ENCODE measurements at regions not wholly inside any gene's neighbourhood (a gene's known extent, or its start where the extent isn't known, plus 50 kb on each side); places are given as distances from the start of the nearest gene placed in this dataset.
A peak's percentile ranks its signal among the peaks of the same experiment; 100 is the strongest.

DNA sequence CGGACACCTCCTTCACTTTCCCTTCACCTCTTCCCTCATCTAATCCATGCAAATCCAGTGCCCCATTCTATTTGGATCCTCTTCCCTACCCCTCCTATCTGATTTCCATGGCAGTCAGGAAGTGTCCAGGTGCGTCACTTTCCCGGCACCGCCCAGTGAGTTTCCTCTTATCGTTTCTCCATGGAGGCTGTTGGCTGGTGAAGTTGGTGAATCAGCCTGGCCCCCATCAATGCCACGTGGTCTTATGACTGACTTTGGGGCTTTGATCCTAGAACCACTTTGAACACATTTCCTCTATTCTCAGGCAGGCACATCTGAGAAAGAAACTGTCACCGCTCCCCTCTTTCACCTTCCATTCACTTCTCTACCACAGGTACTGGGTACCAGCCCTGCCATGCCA, 137.8 kb downstream of the CEP135 start:
- no peak for FAIRE-seq
- intact Hi-C loops (cut with micrococcal nuclease; ENCODE audit: unreplicated experiment), result no loop called here
- WGBS (ENCODE audit: low lambda C conversion rate), result 78% methylated on average over 7 of the region's 7 CpGs

DNA sequence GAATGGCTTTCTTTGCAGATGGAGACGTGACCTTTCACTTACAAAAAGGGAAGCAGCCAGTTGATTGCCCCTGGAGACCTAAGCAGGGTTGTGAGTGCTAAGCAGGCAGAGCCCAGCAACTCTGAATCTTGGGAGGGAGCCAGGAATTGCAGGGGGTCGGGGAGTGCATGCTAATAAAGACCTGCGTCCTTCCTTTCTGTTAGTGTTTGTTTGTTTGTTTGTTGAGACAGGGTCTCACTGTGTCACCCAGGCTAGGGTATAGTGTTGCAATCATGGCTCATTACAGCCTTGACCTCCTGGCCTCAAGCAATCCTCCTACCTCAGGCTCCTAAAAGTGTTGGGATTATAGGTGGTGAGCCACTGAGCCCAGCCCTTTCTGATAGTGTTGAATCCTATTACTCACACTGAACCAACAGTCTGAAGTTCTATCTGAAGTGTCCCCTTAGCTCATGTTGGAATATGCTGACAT, 137.4 kb downstream of the CEP135 start:
- Histone ChIP-seq H2AFZ (ENCODE audit: low read length) (no peak overlapping the region), H3K27me3 (ENCODE audit: control insufficient read depth in 1 of 2, insufficient read depth in 2 of 2, low read length in 2 of 2) (no peaks in the 10 kb centered on the region), H3K27ac (ENCODE audit: extremely low read length, insufficient read depth, low read length) (no peak overlapping the region), H3K4me3 (replicated peaks in 1 of 3; ENCODE audit: insufficient read depth in 1 of 3, low read depth in 2 of 3, low read length in 3 of 3) (no peak overlapping the region), H3K9ac (ENCODE audit: insufficient read depth, low read depth, low read length) (no peak overlapping the region), H4K20me1 (ENCODE audit: insufficient read depth, low read length) (no peaks in the 10 kb centered on the region), H3K79me2 (ENCODE audit: insufficient read depth, low read length) (no peaks in the 10 kb centered on the region), H3K4me2 (ENCODE audit: low read depth, low read length) (no peak overlapping the region), H3K4me1 (ENCODE audit: insufficient read depth, low read length) (peaks cover 19% of the 10 kb centered on the region), H3K36me3 (replicated peaks in 1 of 2; ENCODE audit: control insufficient read depth in 1 of 2, insufficient read depth in 2 of 2, low read length in 2 of 2) (no peaks in the 10 kb centered on the region), H3K9me3 (ENCODE audit: low read length) (no peaks in the 10 kb centered on the region)
- FAIRE-seq (no peak), DNase-seq (ENCODE audit: low spot score) (no peak), ATAC-seq (peak; percentile 77)
- POLR2A ChIA-PET, result no interaction called here
- intact Hi-C loops (cut with micrococcal nuclease; ENCODE audit: unreplicated experiment), result no loop called here
- WGBS (ENCODE audit: low lambda C conversion rate), result 48% methylated on average over 3 of the region's 3 CpGs
- BruUV-seq (replicated peaks), result no TSS peak
- CTCF ChIA-PET (ENCODE audit: low intra/inter-chr PET ratio, low total read pairs), result no interaction called here
- in situ Hi-C loops (cut with HindIII; ENCODE audit: extremely low pct_ligation_motif_present, low pct_unique_long_range_greater_than_20kb), result no loop called here
- peak; percentile 52; the same call in 1 of the 2 replicates for TF ChIP-seq CEBPB (IDR thresholded peaks at IDR 0.05; ENCODE audit: borderline replicate concordance, low read depth, low read length)
- TF ChIP-seq FOXP4 (CRISPR knock-in tag; IDR thresholded peaks at IDR 0.05), result peak; percentile 62; the same call in 1 of the 2 replicates
- TF ChIP-seq SP4 (CRISPR knock-in tag; IDR thresholded peaks at IDR 0.05), result no peak
- TF ChIP-seq ZNF274 (CRISPR knock-in tag; IDR thresholded peaks at IDR 0.05), result no peak
- TF ChIP-seq ZNF282 (IDR thresholded peaks at IDR 0.05; ENCODE audit: partially characterized antibody), result no peak
- TF ChIP-seq NR2F6 (IDR thresholded peaks at IDR 0.05), result no peak
- peak; percentile 53; the same call in 1 of the 2 replicates for TF ChIP-seq NR2F6 (CRISPR knock-in tag; IDR thresholded peaks at IDR 0.05)
- no peak for TF ChIP-seq SOX6 (IDR thresholded peaks at IDR 0.05)
- TF ChIP-seq SOX6 (CRISPR knock-in tag; IDR thresholded peaks at IDR 0.05), result 0 out of 2 replicates have a peak, but pooled peaks have one; percentile 20
- TF ChIP-seq NR2F1 (CRISPR knock-in tag; IDR thresholded peaks at IDR 0.05), result peak in 1 of 2 experiments; percentile 56; a peak in 1 of 4 replicates
- TF ChIP-seq ZNF782 (CRISPR knock-in tag; IDR thresholded peaks at IDR 0.05; ENCODE audit: borderline replicate concordance), result no peak
- TF ChIP-seq, protein P1, sequence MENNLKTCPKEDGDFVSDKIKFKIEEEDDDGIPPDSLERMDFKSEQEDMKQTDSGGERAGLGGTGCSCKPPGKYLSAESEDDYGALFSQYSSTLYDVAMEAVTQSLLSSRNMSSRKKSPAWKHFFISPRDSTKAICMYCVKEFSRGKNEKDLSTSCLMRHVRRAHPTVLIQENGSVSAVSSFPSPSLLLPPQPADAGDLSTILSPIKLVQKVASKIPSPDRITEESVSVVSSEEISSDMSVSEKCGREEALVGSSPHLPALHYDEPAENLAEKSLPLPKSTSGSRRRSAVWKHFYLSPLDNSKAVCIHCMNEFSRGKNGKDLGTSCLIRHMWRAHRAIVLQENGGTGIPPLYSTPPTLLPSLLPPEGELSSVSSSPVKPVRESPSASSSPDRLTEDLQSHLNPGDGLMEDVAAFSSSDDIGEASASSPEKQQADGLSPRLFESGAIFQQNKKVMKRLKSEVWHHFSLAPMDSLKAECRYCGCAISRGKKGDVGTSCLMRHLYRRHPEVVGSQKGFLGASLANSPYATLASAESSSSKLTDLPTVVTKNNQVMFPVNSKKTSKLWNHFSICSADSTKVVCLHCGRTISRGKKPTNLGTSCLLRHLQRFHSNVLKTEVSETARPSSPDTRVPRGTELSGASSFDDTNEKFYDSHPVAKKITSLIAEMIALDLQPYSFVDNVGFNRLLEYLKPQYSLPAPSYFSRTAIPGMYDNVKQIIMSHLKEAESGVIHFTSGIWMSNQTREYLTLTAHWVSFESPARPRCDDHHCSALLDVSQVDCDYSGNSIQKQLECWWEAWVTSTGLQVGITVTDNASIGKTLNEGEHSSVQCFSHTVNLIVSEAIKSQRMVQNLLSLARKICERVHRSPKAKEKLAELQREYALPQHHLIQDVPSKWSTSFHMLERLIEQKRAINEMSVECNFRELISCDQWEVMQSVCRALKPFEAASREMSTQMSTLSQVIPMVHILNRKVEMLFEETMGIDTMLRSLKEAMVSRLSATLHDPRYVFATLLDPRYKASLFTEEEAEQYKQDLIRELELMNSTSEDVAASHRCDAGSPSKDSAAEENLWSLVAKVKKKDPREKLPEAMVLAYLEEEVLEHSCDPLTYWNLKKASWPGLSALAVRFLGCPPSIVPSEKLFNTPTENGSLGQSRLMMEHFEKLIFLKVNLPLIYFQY (CRISPR knock-in tag; IDR thresholded peaks at IDR 0.05; ENCODE audit: borderline replicate concordance), result no peak
- TF ChIP-seq FOXP1 (IDR thresholded peaks at IDR 0.05), result no peak
- TF ChIP-seq FOXP1 (CRISPR knock-in tag; IDR thresholded peaks at IDR 0.05), result peak; percentile 64; the same call in 1 of the 2 replicates
- TF ChIP-seq ZSCAN12 (CRISPR knock-in tag; IDR thresholded peaks at IDR 0.05), result no peak

More for the DNA sequence above, 137.8 kb downstream of the CEP135 start:
- H3K4me3 ChIP-seq (replicated peaks in 1 of 3; ENCODE audit: insufficient read depth in 1 of 3, low read depth in 2 of 3, low read length in 3 of 3), result no peak overlapping the region
- no peaks in the 10 kb centered on the region for H3K9me3 ChIP-seq (ENCODE audit: low read length)
- ATAC-seq (no peak), DNase-seq (ENCODE audit: low spot score) (no peak)
- H3K27me3 ChIP-seq (ENCODE audit: control insufficient read depth in 1 of 2, insufficient read depth in 2 of 2, low read length in 2 of 2), result no peaks in the 10 kb centered on the region
- H4K20me1 ChIP-seq (ENCODE audit: insufficient read depth, low read length), result no peaks in the 10 kb centered on the region
- TF ChIP-seq FOXK2 (IDR thresholded peaks at IDR 0.05) (no peak), ZNF343 (CRISPR knock-in tag; IDR thresholded peaks at IDR 0.05) (no peak), ZNF879 (CRISPR knock-in tag; IDR thresholded peaks at IDR 0.05) (no peak)
- no peak overlapping the region for H3K27ac ChIP-seq (ENCODE audit: extremely low read length, insufficient read depth, low read length)
- H2AFZ ChIP-seq (ENCODE audit: low read length), result no peak overlapping the region
- H3K4me2 ChIP-seq (ENCODE audit: low read depth, low read length), result no peak overlapping the region
- H3K4me1 ChIP-seq (ENCODE audit: insufficient read depth, low read length), result peaks cover 19% of the 10 kb centered on the region
- ChIA-PET POLR2A (no interaction called here), CTCF (ENCODE audit: low intra/inter-chr PET ratio, low total read pairs) (no interaction called here)
- H3K79me2 ChIP-seq (ENCODE audit: insufficient read depth, low read length), result no peaks in the 10 kb centered on the region
- in situ Hi-C loops (cut with HindIII; ENCODE audit: extremely low pct_ligation_motif_present, low pct_unique_long_range_greater_than_20kb), result no loop called here
- no peak overlapping the region for H3K9ac ChIP-seq (ENCODE audit: insufficient read depth, low read depth, low read length)
- H3K36me3 ChIP-seq (replicated peaks in 1 of 2; ENCODE audit: control insufficient read depth in 1 of 2, insufficient read depth in 2 of 2, low read length in 2 of 2), result no peaks in the 10 kb centered on the region
- no TSS peak for BruUV-seq (replicated peaks)

Measured in HepG2 (cell line).